ENCODE measurements at regions not wholly inside any gene's neighbourhood (a gene's known extent, or its start where the extent isn't known, plus 50 kb on each side); places are given as distances from the start of the nearest gene placed in this dataset.

DNA sequence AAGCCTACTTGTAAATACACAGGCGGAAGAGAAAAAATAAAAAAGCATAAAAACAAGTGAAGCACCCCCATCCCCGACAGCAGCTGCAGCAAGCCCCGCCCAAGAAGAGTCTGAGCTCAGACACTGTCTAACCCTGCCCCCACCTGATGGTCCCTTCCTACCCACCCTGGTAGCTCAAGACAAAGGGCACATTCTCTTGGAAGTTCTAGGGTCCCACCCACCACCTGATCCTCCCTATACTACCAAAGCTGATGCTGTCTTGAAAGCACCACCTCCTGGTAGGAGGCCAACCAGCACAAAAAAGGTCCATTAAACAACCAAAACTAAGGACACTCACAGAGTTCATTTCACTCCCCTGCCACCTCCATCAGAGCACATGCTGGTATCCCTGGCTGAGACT lies 308.2 kb downstream of the KLHL13 start:
- ChIA-PET CTCF (interaction anchor here (0.6 to 0.7 kb wide), 2 partner anchors 17 to 465 kb away, joined by 3 to 4 read pairs; no protein-coding TSS in a partner anchor), POLR2A (ENCODE audit: low non-redundant PET) (no interaction called here)
- TF ChIP-seq, protein P1, sequence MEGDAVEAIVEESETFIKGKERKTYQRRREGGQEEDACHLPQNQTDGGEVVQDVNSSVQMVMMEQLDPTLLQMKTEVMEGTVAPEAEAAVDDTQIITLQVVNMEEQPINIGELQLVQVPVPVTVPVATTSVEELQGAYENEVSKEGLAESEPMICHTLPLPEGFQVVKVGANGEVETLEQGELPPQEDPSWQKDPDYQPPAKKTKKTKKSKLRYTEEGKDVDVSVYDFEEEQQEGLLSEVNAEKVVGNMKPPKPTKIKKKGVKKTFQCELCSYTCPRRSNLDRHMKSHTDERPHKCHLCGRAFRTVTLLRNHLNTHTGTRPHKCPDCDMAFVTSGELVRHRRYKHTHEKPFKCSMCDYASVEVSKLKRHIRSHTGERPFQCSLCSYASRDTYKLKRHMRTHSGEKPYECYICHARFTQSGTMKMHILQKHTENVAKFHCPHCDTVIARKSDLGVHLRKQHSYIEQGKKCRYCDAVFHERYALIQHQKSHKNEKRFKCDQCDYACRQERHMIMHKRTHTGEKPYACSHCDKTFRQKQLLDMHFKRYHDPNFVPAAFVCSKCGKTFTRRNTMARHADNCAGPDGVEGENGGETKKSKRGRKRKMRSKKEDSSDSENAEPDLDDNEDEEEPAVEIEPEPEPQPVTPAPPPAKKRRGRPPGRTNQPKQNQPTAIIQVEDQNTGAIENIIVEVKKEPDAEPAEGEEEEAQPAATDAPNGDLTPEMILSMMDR (conservative IDR thresholded peaks at IDR 0.05; ENCODE audit: low read depth) = no peak

DNA sequence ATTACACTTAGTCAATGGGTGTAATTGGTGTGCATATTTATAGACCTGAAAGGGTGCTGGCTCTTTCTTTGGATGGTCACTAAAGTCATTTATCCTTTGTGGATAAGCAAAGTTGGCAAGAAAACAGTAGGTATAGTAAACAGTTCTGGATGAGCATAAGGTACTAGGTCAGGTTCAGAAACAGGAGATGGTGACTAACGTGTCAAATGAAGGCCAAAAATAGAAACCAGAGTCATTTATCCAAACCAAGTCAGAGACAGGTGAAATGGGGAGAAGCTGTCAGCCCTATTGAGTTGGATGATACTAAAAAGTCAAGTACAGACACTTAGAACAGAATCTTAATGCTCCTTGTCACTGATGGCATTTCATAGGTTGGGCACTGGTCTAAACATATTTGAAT lies 313.1 kb downstream of the KLHL13 start:
- POLR2A ChIA-PET (ENCODE audit: low non-redundant PET) = no interaction called here
- TF ChIP-seq, protein P1 (conservative IDR thresholded peaks at IDR 0.05; ENCODE audit: low read depth) = no peak
- H3K27ac ChIP-seq = no peak overlapping the region
- DNase-seq (ENCODE audit: low spot score) = no peak
- CTCF ChIA-PET = no interaction called here

More for the DNA sequence above, 308.2 kb downstream of the KLHL13 start:
- no peak for DNase-seq (ENCODE audit: low spot score)
- H3K27ac ChIP-seq = no peak overlapping the region

DNA sequence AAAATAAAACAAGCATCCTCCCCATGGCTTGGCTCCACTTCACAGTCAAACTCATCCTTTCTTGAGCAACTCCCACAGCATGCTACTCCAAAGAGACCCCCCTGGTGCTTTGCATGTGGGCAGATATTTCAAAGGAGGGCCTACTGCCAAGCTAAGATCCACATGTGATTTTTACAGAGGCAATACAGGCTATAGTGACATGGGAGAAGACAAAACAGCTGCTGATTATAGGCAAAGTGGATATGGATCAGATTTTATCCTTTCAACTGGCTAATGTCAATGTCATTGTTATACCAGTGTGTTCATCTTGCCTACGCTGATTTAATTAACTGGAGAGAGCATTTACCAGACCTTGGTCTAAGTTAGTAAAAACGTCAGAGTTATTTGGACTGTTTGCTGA lies 328.3 kb downstream of the KLHL13 start:
- POLR2A ChIA-PET (ENCODE audit: low non-redundant PET) = no interaction called here

DNA sequence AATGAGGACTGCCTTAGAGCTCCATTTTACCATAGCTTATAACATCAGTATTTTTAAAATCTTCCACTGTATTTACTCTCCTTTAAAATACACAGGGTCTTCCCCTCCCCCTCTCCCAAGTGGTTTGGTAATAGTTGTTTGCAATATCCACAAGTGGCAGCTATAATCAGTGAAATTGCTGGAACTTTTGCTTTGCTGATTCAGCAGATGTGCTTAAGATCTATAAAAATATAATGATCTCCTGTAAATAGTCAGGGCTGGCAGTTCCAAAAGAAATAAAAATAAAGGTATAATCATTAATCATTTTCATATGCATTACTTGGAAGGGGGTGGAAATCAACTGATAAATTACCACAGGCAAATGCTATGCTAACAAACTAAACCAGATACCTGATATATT lies 345.2 kb downstream of the KLHL13 start:
- DNase-seq (ENCODE audit: low spot score) = no peak
- CTCF ChIA-PET = no interaction called here
- no peak overlapping the region for H3K27ac ChIP-seq
- POLR2A ChIA-PET (ENCODE audit: low non-redundant PET) = no interaction called here
- TF ChIP-seq, protein P1 (conservative IDR thresholded peaks at IDR 0.05; ENCODE audit: low read depth) = no peak

More for the DNA sequence above, 328.3 kb downstream of the KLHL13 start:
- H3K27ac ChIP-seq = no peak overlapping the region
- no peak for DNase-seq (ENCODE audit: low spot score)
- CTCF ChIA-PET = interaction anchor here (0.7 kb wide), 1 partner anchor 646 kb away, joined by 3 read pairs; no protein-coding TSS in a partner anchor
- TF ChIP-seq, protein P1 (conservative IDR thresholded peaks at IDR 0.05; ENCODE audit: low read depth) = no peak

DNA sequence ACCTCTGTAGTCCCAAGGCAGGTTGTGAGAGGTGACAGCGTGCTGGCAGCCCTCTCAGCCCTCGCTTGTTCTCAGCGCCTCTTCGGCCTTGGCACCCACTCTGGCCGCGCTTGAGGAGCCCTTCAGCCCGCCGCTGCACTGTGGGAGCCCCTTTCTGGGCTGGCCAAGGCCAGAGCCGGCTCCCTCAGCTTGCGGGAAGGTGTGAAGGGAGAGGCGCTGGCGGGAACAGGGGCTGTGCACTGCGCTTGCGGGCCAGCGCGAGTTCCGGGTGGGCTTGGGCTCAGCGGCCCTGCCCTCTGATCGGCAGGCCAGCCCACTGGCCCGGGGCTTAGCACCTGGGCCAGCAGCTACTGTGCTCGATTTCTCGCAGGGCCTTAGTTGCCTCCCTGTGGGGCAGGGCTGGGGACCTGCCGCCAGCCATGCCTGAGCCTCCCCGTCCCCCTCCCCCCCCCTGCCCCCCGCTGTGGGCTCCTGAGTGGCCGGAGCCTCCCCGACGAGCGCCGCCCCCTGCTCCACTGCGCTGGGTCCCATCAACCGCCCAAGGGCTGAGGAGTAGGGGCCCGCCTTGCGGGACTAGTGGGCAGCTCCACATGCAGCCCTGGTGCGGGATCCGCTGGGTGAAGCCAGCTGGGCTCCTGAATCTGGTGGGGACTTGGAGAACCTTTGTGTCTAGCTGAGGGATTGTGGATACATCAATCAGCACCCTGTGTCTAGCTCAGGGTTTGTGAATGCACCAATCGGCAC lies 347.6 kb downstream of the KLHL13 start:
- TF ChIP-seq, protein P1 (conservative IDR thresholded peaks at IDR 0.05; ENCODE audit: low read depth) = no peak
- ChIA-PET POLR2A (ENCODE audit: low non-redundant PET) (no interaction called here), CTCF (no interaction called here)
- no peak for DNase-seq (ENCODE audit: low spot score)
- no peak overlapping the region for H3K27ac ChIP-seq

DNA sequence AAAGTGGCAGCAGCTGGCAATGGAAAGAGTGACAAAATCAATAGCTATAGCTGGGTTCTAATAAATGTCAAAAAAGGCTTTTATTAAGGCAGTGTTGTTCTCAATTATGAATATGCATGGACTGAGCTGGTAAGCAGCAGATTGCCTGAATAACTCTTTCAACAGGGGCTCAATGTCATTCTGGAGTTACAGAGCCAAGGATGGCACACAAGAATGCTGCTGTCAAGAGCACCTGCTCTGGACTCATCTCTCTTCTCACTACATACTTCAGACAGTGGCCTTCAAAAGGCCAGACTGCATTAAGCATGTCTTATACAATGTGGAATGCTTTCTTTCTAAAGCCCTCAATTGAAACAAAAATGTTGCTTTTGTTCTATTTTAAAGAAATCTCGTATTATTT lies 351.4 kb downstream of the KLHL13 start:
- POLR2A ChIA-PET (ENCODE audit: low non-redundant PET) = no interaction called here
- TF ChIP-seq, protein P1 (conservative IDR thresholded peaks at IDR 0.05; ENCODE audit: low read depth) = no peak
- CTCF ChIA-PET = no interaction called here
- no peak overlapping the region for H3K27ac ChIP-seq
- no peak for DNase-seq (ENCODE audit: low spot score)

Data from RWPE1 (cell line).